Activated CD4-positive, alpha-beta memory T cell treated with anti-CD3 and anti-CD28 coated beads for 36 hours (primary cell): ENCODE measurements at regions not wholly inside any gene's neighbourhood (a gene's known extent, or its start where the extent isn't known, plus 50 kb on each side); places are given as distances from the start of the nearest gene placed in this dataset.

Experiments
- CTCF ChIA-PET: fragments of 350-600 bp; sonication (Branson Sonifier 250); formaldehyde crosslinking; loops from one replicate; lab custom pipeline; 2021; ENCODE audit warnings: antibody characterized with exemption, inconsistent platforms; lab: Charles Lee
- POLR2A ChIA-PET: fragments of 350-600 bp; sonication (Branson Sonifier 250); formaldehyde crosslinking; loops from one replicate; lab custom pipeline; 2021; ENCODE audit warnings: antibody characterized with exemption; lab: Charles Lee
- DNase-seq: peaks from one replicate; pipeline ENCODE4 v3.0.0-alpha.2; 2020
- H3K27ac Mint-ChIP-seq: one replicate; pipeline ENCODE4 v1.8.0; 2021; ENCODE audit warnings: mixed read lengths
- H3K27me3 Mint-ChIP-seq: one replicate; pipeline ENCODE4 v1.8.0; 2021; ENCODE audit warnings: mixed read lengths
- H3K36me3 Mint-ChIP-seq: one replicate; pipeline ENCODE4 v1.8.0; 2021; ENCODE audit warnings: mixed read lengths
- H3K4me1 Mint-ChIP-seq: one replicate; pipeline ENCODE4 v1.8.0; 2021; ENCODE audit warnings: low read depth, mixed read lengths
- H3K4me3 Mint-ChIP-seq: one replicate; pipeline ENCODE4 v1.8.0; 2021; ENCODE audit warnings: mild to moderate bottlenecking, mixed read lengths
- H3K9me3 Mint-ChIP-seq: one replicate; pipeline ENCODE4 v1.8.0; 2021; ENCODE audit warnings: mixed read lengths
- intact Hi-C: fragments of 100-400 bp; cut with micrococcal nuclease; formaldehyde crosslinking; loops from one replicate; pipeline ENCODE4 v1.15.1; 2023

DNA sequence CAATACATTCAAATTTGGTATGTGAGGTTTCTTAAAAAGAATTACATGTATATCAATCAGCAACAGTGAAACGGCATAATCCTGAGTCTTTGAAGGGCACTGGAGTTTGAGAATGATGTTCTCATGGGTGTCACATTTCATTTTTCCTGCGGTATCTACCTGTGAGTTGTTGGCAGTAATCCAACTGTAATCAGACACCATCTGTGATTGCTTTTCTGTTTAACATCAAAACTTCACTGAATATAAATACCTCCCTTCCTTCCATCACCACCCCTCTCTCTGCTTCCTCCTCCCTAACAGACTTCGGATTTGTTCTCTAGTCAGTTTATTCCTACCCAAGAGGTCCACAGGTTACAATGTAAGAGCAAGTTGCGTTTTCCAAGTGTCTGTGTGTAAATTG, 275.2 kb upstream of the PCSK5 start:
- Mint-ChIP-seq H3K36me3 (no peaks in the 10 kb centered on the region), H3K4me1 (no peaks in the 10 kb centered on the region), H3K27me3 (peaks cover 2% of the 10 kb centered on the region), H3K4me3 (no peak overlapping the region), H3K9me3 (no peaks in the 10 kb centered on the region), H3K27ac (no peak overlapping the region)
- CTCF ChIA-PET, result no interaction called here
- no peak for DNase-seq
- POLR2A ChIA-PET, result no interaction called here
- intact Hi-C loops, result no loop called here

DNA sequence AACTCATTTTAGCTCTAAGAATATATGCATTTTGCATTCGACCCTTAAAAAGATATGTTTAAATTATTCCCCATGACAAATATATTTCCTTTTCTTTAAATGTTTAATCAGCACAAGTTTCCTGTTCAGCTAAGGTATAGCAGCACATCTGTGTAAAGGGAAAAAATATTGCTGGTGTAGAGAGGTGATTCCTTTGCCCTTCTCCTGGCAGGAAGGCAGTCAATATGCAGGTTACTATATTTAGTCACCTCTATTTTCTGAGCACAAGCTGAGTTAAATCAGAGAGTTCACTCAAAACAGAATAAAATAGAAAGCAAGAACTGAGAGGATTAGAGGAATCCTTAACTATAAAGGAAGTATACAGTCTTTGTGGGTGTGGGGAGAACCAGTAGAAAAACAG, 274.4 kb upstream of the PCSK5 start:
- POLR2A ChIA-PET, result no interaction called here
- CTCF ChIA-PET, result no interaction called here
- H3K27ac Mint-ChIP-seq, result no peak overlapping the region
- H3K9me3 Mint-ChIP-seq, result no peaks in the 10 kb centered on the region
- DNase-seq, result no peak
- H3K4me3 Mint-ChIP-seq, result no peak overlapping the region
- H3K4me1 Mint-ChIP-seq, result no peaks in the 10 kb centered on the region
- intact Hi-C loops, result no loop called here
- peaks cover 2% of the 10 kb centered on the region for H3K27me3 Mint-ChIP-seq
- H3K36me3 Mint-ChIP-seq, result no peaks in the 10 kb centered on the region

DNA sequence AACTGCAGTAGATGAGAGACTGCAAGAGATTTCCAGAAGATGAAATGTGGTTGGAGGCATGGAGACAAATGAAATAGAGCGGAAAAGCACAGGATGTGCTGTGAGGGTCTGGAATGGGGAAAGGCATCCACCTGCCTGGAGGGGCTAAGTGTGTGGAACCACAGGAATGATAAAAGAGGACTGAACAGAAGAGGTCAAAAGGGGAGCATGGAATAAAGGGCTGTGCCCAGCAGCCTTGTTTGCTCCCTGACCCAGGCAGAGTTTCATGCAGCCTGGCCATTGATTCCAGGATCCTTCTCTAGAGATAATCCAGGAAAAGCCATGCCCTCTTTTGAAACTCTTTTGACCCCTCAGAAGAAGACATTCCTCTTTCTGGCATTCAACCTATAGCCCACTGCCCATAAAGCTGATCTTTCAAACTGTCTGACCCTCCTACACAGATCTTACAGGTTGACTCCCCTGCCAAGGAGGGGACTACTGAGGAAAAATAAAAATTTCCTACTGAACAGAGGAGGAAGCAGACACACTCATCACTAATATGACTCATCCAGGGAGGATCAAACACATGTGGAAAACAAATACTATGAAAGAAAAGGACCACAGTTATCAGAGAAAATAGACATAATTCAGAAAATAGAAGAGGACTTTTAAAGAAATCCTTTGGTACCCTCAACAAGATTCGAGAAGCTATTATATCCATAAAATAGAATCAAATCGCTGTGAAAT, 273.5 kb upstream of the PCSK5 start:
- H3K36me3 Mint-ChIP-seq, result no peaks in the 10 kb centered on the region
- POLR2A ChIA-PET, result no interaction called here
- no peak for DNase-seq
- no peaks in the 10 kb centered on the region for H3K4me1 Mint-ChIP-seq
- H3K9me3 Mint-ChIP-seq, result no peaks in the 10 kb centered on the region
- CTCF ChIA-PET, result no interaction called here
- intact Hi-C loops, result no loop called here
- H3K4me3 Mint-ChIP-seq, result no peak overlapping the region
- H3K27me3 Mint-ChIP-seq, result peaks cover 2% of the 10 kb centered on the region
- no peak overlapping the region for H3K27ac Mint-ChIP-seq

DNA sequence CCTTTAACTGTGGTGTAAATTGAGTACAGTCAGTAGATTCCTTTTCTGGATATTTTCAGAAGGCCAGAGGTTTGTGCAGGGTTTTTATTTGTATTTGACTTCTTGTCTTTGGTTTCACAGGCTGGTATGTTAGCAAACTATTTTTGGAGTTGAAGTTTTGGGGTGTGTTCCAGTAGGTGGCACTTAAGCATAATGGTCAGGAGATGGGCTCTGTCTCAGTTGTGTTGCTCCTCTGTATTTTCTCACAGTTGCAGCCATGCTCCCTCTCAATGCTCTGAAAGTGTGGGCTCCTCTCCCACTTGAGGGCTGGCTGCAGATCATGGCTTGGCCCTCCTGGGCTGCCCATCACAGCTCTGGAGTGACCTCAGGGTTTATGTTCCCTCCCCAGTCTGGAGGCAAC, 267.0 kb upstream of the PCSK5 start:
- ChIA-PET POLR2A (no interaction called here), CTCF (no interaction called here)
- Mint-ChIP-seq H3K27me3 (no peaks in the 10 kb centered on the region), H3K27ac (no peak overlapping the region), H3K4me3 (no peak overlapping the region), H3K36me3 (no peaks in the 10 kb centered on the region), H3K4me1 (no peaks in the 10 kb centered on the region), H3K9me3 (no peaks in the 10 kb centered on the region)
- intact Hi-C loops, result no loop called here
- DNase-seq, result no peak

DNA sequence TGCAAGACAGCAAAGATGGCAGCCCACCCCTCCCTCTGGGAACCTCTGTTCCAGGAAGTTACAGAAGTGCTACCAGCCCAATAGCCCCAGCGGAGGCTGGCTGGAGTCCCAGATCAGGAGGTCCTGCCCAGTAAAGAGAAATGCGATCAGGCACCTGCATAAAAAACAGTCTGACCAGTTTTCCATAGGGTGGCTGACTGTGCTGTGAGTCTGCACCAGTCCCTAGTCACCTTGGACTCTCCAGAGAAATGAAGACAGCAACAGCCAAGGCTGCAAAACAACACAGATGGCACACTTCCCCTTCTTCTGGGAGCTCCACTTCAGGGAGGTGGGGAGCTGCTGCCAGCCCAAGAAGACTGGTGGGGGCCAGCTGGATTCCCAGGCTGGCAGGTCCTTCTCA, 265.5 kb upstream of the PCSK5 start:
- Mint-ChIP-seq H3K36me3 (no peaks in the 10 kb centered on the region), H3K27ac (no peak overlapping the region), H3K27me3 (no peaks in the 10 kb centered on the region), H3K4me3 (no peak overlapping the region), H3K4me1 (no peaks in the 10 kb centered on the region), H3K9me3 (no peaks in the 10 kb centered on the region)
- intact Hi-C loops, result no loop called here
- DNase-seq, result no peak
- CTCF ChIA-PET, result no interaction called here
- POLR2A ChIA-PET, result no interaction called here

DNA sequence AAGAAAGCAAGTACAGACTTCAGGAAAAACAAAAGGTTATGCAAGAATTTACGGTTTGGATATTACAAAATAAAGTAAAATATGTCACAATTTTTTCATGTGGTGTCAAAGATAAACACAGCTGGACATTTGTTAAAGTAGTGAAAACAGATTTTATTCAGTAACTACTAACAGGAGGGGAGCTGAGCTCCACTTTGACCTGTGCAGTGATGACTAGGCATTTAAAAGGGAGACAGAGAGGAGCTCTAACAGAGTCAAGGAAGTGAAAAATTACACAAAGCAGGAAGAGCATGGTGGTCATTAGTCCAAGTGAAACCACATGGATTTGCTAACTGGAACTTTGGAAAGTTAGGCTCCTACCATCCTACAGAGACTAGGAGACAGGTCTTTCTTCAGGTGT, 263.6 kb upstream of the PCSK5 start:
- DNase-seq, result no peak
- Mint-ChIP-seq H3K9me3 (no peaks in the 10 kb centered on the region), H3K27ac (no peak overlapping the region), H3K4me1 (no peaks in the 10 kb centered on the region), H3K36me3 (no peaks in the 10 kb centered on the region), H3K4me3 (no peak overlapping the region), H3K27me3 (no peaks in the 10 kb centered on the region)
- POLR2A ChIA-PET, result no interaction called here
- intact Hi-C loops, result no loop called here
- CTCF ChIA-PET, result interaction anchor here (1.1 kb wide), 1 partner anchor 94 kb away, joined by 3 read pairs; no protein-coding TSS in a partner anchor

DNA sequence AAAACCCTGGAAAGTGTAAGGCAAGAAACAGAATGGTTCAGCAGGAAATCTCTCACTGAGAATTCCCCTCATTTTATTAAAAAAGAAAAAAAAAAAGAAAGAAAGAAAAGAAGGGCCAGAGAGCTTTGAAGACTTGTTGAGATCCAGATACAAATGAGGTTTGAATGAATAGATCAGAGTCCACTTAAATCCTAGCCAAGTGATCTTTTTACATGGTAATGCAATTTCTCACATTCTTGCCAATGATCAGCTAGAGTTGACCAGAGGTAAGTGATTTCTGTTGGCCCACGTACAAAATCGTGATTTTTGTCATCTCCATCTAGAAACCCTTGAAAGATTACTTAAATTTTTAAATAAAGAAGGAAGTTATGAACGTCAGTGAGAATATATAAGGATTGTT, 261.5 kb upstream of the PCSK5 start:
- intact Hi-C loops, result no loop called here
- ChIA-PET CTCF (interaction anchor here (0.7 kb wide), 1 partner anchor 238 kb away, joined by 3 read pairs; no protein-coding TSS in a partner anchor), POLR2A (no interaction called here)
- Mint-ChIP-seq H3K9me3 (no peaks in the 10 kb centered on the region), H3K4me1 (no peaks in the 10 kb centered on the region), H3K27ac (no peak overlapping the region), H3K4me3 (no peak overlapping the region), H3K36me3 (no peaks in the 10 kb centered on the region), H3K27me3 (no peaks in the 10 kb centered on the region)
- no peak for DNase-seq

DNA sequence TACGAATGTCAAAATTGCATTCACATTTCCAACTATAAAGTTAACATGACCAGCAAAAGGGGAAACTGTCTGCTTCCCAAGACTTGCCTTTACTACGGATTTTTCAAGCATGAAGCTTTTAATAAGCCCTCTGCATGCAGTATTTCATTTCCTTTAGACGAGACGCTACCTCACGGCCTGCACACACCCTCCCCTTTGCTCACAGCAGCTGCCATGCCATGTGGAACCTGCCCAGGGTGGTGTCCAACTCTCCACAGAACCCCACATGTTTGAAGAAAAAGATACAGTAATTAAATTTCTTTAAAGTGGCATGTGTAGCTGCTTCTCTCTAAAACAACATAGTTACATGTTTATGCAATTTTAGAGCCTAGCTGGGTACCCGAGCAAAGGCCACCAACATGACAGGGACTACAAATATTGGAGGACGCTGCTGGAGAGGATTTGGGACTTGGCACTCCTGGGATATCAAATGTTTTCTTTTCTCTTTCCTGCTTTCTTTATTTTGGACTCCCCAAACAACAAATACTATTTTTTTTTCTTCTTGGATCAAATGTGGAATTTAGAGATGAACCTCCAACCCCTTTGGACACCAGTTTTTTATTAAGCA, 256.9 kb upstream of the PCSK5 start:
- POLR2A ChIA-PET, result no interaction called here
- no peak for DNase-seq
- Mint-ChIP-seq H3K9me3 (no peaks in the 10 kb centered on the region), H3K36me3 (no peaks in the 10 kb centered on the region), H3K4me3 (no peak overlapping the region), H3K27me3 (no peaks in the 10 kb centered on the region), H3K4me1 (no peaks in the 10 kb centered on the region), H3K27ac (no peak overlapping the region)
- CTCF ChIA-PET, result no interaction called here
- intact Hi-C loops, result no loop called here

DNA sequence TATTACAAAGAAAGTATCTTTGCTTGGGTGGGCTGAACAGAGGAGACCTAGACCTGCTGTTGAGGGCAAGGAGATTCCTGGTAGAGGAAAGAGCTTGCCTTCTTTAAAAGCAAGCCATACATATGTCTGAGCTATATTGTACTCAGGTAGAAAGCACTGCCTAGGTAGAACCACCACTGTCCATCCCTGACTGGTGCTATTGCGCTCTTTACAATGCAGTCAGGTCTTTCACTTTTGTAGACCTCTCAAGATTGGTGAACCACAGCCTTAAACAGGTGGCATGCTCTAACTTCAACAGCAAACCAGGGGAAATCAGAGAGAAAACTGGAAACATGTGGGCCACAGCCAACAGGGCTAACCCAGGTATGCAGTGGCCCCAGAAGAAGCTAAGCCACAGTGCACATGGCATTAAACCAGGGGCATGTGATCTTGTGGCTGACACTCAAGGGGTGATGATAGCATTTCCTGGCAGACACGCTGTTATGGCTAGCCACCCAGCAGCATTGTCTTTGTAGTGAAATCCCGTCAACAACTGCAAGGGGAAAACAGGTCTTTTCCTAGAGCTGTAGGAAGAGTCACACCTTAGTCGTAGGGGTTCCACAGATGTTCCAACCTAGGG, 253.9 kb upstream of the PCSK5 start:
- ChIA-PET CTCF (no interaction called here), POLR2A (no interaction called here)
- Mint-ChIP-seq H3K27ac (no peak overlapping the region), H3K27me3 (no peaks in the 10 kb centered on the region), H3K4me3 (no peak overlapping the region), H3K9me3 (no peaks in the 10 kb centered on the region), H3K36me3 (no peaks in the 10 kb centered on the region), H3K4me1 (no peaks in the 10 kb centered on the region)
- intact Hi-C loops, result no loop called here
- DNase-seq, result no peak

DNA sequence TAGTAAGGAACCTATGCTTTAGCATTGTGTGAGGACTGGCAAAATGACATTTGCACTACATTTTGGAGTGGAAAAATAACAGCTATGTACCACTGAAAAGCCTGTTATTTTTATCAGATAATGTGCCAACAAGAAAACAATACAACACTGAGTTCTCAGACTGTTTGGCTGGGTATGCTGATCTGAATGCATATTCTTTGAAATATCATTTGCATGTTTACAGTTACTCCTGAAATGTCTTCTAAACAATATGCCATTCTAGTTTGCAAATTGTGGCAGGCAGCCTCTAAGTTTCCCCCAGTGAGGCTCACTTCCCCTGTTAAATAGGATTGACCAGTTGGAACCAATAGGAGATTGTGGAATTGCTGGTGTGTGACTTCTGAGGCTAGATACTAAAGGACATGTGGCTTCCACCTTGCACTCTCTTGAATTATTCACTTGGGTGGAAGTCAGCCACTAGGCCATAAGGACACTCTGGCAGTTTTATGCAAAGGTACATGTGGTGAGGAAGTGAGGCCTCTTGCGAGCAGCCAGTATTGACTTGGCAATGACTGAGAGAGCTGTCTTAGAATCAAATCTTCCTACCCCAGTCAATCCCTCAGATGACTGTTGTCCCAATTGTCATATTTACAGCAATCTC, 250.4 kb upstream of the PCSK5 start:
- Mint-ChIP-seq H3K36me3 (no peaks in the 10 kb centered on the region), H3K27me3 (no peaks in the 10 kb centered on the region), H3K9me3 (no peaks in the 10 kb centered on the region), H3K4me3 (no peak overlapping the region), H3K4me1 (no peaks in the 10 kb centered on the region), H3K27ac (no peak overlapping the region)
- POLR2A ChIA-PET, result no interaction called here
- DNase-seq, result no peak
- intact Hi-C loops, result no loop called here
- CTCF ChIA-PET, result no interaction called here

DNA sequence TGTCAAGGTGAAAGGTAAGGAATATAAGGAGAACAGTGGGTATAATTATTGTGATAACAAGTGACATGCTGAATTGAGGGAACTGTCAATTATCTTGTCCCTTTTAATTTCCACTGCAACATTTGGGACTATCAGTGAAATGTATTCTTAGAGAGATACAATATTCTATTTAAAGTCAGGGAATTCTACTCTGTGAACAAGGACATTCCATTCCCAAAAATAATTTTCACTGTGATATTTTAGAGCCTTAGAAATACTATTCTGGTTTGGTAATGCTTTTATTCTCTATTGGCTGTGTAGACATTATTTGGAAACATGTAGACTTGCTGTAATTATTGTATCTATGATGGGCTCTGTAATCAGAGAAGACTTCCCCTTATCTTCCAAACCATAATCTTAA, 248.0 kb upstream of the PCSK5 start:
- Mint-ChIP-seq H3K27me3 (no peaks in the 10 kb centered on the region), H3K4me1 (no peaks in the 10 kb centered on the region), H3K36me3 (no peaks in the 10 kb centered on the region), H3K27ac (no peak overlapping the region), H3K4me3 (no peak overlapping the region), H3K9me3 (no peaks in the 10 kb centered on the region)
- no peak for DNase-seq
- intact Hi-C loops, result no loop called here
- CTCF ChIA-PET, result no interaction called here
- POLR2A ChIA-PET, result no interaction called here

DNA sequence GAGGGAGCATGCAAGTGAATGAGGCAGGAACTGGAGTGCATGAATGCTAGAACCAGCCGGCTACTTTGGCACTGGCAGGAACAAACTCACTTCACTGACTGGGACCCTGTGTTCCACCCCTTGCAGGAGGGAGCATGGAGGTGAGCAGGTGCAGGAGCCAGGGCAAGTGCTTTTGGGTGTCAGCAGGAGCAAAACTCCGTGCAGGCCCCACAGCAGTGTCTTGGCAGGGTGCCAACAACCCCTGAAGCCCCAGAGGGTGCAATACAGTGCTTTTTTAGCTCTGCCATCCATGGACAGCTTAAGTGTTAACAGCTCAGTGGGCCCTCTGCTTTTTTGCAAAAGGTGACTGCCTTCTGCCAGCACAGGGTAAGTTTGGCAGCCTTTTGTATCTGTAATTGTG, 245.8 kb upstream of the PCSK5 start:
- Mint-ChIP-seq H3K36me3 (no peaks in the 10 kb centered on the region), H3K27me3 (no peaks in the 10 kb centered on the region), H3K4me1 (no peaks in the 10 kb centered on the region), H3K4me3 (no peak overlapping the region), H3K27ac (no peak overlapping the region), H3K9me3 (no peaks in the 10 kb centered on the region)
- intact Hi-C loops, result no loop called here
- POLR2A ChIA-PET, result no interaction called here
- CTCF ChIA-PET, result no interaction called here
- DNase-seq, result no peak
